ENCODE measurements at regions not wholly inside any gene's neighbourhood (a gene's known extent, or its start where the extent isn't known, plus 50 kb on each side); places are given as distances from the start of the nearest gene placed in this dataset.

- DNase-seq (ENCODE audit: low spot score), result no peak
These were observed 264.0 kb downstream of the SKAP2 start for GRCh38 chr7:26600411-26600810.

GRCh38 chr7:26603631-26604030, 260.8 kb downstream of the SKAP2 start:
- no peak for DNase-seq (ENCODE audit: low spot score)

- DNase-seq (ENCODE audit: low spot score), result no peak
These were observed 256.0 kb downstream of the SKAP2 start for GRCh38 chr7:26608402-26608801.

GRCh38 chr7:26609082-26609481, 255.3 kb downstream of the SKAP2 start:
- no peak for DNase-seq (ENCODE audit: low spot score)

GRCh38 chr7:26609532-26609931, 254.9 kb downstream of the SKAP2 start:
- no peak for DNase-seq (ENCODE audit: low spot score)

GRCh38 chr7:26612742-26613141, 251.6 kb downstream of the SKAP2 start:
- DNase-seq (ENCODE audit: low spot score), result peak; percentile 87

GRCh38 chr7:26614503-26614902, 249.9 kb downstream of the SKAP2 start:
- peak; percentile 25 for DNase-seq (ENCODE audit: low spot score)

GRCh38 chr7:26616235-26616634, 248.2 kb downstream of the SKAP2 start:
- DNase-seq (ENCODE audit: low spot score), result no peak

- DNase-seq (ENCODE audit: low spot score), result no peak
These were observed 247.3 kb downstream of the SKAP2 start for GRCh38 chr7:26617066-26617465.
